AG09309 (cell line): ENCODE measurements at regions not wholly inside any gene's neighbourhood (a gene's known extent, or its start where the extent isn't known, plus 50 kb on each side); places are given as distances from the start of the nearest gene placed in this dataset.

Source experiments
- DNase-seq: peaks from one replicate; pipeline ENCODE4 v3.0.0-alpha.2; 2010; ENCODE audit warnings: low read depth
- H3K4me3 ChIP-seq: 2 replicates; pipeline ENCODE4 v1.5.1; 2011; ENCODE audit warnings: mild to moderate bottlenecking, low read depth, low read length, moderate library complexity; ENCODE audit not compliant: control insufficient read depth
- TF ChIP-seq, protein P1 (sequence below): IDR thresholded peaks from 2 replicates; pipeline ENCODE4 v1.5.1; 2011; ENCODE audit warnings: mild to moderate bottlenecking, low read depth, low read length, inconsistent platforms; ENCODE audit not compliant: insufficient read depth, control insufficient read depth; ENCODE audit errors: missing control alignments

DNA sequence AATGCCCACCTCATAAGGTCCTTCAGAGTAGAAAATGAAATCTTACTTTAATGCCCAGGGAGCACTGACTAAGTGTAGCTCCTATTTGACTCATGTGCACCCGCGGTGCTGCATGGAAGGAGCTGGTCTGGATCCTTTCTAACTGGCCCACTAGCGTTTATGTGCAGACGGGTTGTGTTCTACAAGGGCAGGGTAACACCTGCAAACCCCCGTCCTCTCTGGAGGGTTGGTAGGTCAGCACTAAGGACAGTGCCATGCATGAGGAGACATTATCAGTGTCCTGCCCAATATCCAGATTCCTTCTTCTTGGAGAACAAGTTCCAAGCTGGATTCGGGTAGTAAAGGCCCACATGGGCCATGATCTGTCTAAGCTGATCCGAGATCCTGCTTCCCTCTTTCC lies 140.3 kb downstream of the ANKRD60 start:
- H3K4me3 ChIP-seq = no peak overlapping the region
- no peak for DNase-seq
- TF ChIP-seq, protein P1, sequence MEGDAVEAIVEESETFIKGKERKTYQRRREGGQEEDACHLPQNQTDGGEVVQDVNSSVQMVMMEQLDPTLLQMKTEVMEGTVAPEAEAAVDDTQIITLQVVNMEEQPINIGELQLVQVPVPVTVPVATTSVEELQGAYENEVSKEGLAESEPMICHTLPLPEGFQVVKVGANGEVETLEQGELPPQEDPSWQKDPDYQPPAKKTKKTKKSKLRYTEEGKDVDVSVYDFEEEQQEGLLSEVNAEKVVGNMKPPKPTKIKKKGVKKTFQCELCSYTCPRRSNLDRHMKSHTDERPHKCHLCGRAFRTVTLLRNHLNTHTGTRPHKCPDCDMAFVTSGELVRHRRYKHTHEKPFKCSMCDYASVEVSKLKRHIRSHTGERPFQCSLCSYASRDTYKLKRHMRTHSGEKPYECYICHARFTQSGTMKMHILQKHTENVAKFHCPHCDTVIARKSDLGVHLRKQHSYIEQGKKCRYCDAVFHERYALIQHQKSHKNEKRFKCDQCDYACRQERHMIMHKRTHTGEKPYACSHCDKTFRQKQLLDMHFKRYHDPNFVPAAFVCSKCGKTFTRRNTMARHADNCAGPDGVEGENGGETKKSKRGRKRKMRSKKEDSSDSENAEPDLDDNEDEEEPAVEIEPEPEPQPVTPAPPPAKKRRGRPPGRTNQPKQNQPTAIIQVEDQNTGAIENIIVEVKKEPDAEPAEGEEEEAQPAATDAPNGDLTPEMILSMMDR = no peak

- TF ChIP-seq, protein P1 = no peak
- no peak overlapping the region for H3K4me3 ChIP-seq
- no peak for DNase-seq
Measured at GRCh38 chr20:58087562-58087858, 140.9 kb downstream of the ANKRD60 start.

DNA sequence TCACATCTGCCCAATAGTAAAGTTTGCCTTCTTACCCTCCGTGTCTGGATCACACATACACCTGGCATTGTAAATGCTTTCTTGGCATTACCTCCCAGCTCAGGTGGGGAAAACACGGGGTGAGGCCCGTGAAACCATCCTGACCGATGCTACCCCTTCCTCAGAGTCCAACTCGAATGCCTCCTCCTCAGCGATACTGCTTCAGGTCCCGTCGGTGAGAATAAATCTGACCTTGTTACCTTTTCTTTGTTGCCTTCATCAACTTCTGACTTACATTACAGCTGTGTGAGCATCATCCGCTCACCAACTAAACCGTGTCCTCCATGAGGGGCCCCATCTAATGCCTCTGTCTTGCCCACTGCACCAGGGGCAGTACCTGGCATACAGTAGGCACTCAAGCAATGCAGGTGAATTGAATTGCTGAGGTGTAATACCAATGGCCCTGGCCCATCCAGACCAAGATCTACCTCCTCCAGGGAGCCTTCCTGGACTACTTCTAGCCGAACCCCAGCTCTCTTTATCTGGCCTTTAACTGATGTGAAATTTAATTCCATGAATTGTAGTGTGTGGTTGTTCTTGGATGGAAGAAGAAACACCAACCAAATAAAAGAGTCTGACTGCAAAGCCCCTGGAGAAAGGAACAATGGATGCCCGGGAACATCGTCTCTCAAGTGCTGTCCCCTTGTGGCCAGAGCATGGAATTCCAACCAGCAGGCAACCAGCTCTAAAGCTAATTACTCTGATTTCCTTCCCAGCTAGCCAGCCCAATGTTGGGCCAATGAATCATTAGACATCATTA lies 141.5 kb downstream of the ANKRD60 start:
- TF ChIP-seq, protein P1 = peak; percentile 95
- DNase-seq = peak; percentile 21
- no peak overlapping the region for H3K4me3 ChIP-seq

GRCh38 chr20:58084966-58085365 lies 143.5 kb downstream of the ANKRD60 start:
- TF ChIP-seq, protein P1 = no peak
- no peak overlapping the region for H3K4me3 ChIP-seq
- DNase-seq = no peak

DNA sequence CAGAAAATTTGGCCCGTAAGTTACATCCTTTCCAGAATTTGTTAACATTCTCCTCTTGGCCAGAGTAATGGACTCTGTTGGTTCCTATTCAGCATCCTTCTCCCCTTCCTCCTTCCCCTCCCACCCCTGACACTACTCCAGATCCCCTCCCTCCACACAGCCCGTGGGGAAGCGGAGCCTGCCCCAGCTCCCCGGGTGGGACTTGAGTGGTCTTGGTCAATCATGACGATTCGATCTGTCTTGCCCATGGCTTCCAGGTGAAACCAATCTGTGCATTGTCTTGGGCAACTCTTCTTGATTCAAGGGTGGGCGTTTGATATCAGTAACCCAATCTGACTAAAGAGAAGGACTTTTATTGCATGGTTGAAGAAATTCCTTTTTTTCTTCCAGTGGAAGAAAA lies 143.9 kb downstream of the ANKRD60 start:
- no peak overlapping the region for H3K4me3 ChIP-seq
- TF ChIP-seq, protein P1 = no peak
- no peak for DNase-seq

DNA sequence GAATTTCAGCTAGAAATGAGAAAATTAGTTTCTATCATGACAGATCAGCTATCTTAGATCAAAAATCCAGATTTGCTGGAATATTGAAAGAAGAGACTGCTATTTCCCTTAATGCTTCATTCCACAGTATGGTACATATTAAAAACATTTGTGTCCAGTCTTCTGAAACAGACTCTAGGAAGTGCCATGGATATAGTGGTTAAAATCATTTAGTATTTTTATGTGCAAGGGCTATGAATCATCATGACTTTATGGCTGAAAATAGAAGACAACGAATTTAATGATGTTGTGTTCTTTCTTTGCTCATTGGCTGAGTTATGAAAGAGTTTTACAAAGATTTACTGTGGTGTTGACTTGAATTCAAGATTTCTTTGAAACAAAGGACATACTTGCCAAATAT lies 146.6 kb downstream of the ANKRD60 start:
- TF ChIP-seq, protein P1 = no peak
- DNase-seq = peak; percentile 89
- H3K4me3 ChIP-seq = no peak overlapping the region
